ENCODE measurements at regions not wholly inside any gene's neighbourhood (a gene's known extent, or its start where the extent isn't known, plus 50 kb on each side); places are given as distances from the start of the nearest gene placed in this dataset.
A peak's percentile ranks its signal among the peaks of the same experiment; 100 is the strongest.

GRCh38 chr4:123661080-123661737 is 264.6 kb downstream of the SPRY1 start:
- TF ChIP-seq EZH2phosphoT487 (IDR thresholded peaks at IDR 0.05; ENCODE audit: borderline replicate concordance, low read depth, low read length): no peak
- TF ChIP-seq, protein P1, sequence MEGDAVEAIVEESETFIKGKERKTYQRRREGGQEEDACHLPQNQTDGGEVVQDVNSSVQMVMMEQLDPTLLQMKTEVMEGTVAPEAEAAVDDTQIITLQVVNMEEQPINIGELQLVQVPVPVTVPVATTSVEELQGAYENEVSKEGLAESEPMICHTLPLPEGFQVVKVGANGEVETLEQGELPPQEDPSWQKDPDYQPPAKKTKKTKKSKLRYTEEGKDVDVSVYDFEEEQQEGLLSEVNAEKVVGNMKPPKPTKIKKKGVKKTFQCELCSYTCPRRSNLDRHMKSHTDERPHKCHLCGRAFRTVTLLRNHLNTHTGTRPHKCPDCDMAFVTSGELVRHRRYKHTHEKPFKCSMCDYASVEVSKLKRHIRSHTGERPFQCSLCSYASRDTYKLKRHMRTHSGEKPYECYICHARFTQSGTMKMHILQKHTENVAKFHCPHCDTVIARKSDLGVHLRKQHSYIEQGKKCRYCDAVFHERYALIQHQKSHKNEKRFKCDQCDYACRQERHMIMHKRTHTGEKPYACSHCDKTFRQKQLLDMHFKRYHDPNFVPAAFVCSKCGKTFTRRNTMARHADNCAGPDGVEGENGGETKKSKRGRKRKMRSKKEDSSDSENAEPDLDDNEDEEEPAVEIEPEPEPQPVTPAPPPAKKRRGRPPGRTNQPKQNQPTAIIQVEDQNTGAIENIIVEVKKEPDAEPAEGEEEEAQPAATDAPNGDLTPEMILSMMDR (conservative IDR thresholded peaks at IDR 0.05; ENCODE audit: low read length): peak; percentile 85
- no peak overlapping the region for H3K4me2 ChIP-seq (ENCODE audit: low read length)
- CTCF ChIA-PET (ENCODE audit: unreplicated experiment): interaction anchor here (0.8 to 0.9 kb wide), 2 partner anchors 11 to 268 kb away, joined by 3 read pairs; no protein-coding TSS in a partner anchor
- no peaks in the 10 kb centered on the region for H3K36me3 ChIP-seq (ENCODE audit: insufficient read depth, low read length)
- no peaks in the 10 kb centered on the region for H3K79me2 ChIP-seq (ENCODE audit: insufficient read depth, low read depth, low read length)
- POLR2A ChIA-PET: interaction anchor here (0.5 to 2.1 kb wide), 6 partner anchors 16 to 592 kb away, joined by 3 to 8 read pairs (median 4); no protein-coding TSS in a partner anchor
- no peaks in the 10 kb centered on the region for H3K4me1 ChIP-seq (ENCODE audit: insufficient read depth, low read length, poor library complexity, severe bottlenecking)
- H3K27ac ChIP-seq (ENCODE audit: low read depth, low read length, poor library complexity, severe bottlenecking): no peak overlapping the region
- H4K20me1 ChIP-seq (ENCODE audit: insufficient read depth, low read length): no peaks in the 10 kb centered on the region
- 0 out of 2 replicates have a peak, but pooled peaks cover 4% of the 10 kb centered on the region for H3K9me3 ChIP-seq (ENCODE audit: low read length)
- no TSS peak for BruUV-seq (replicated peaks)
- peak; percentile 34 for DNase-seq (ENCODE audit: low spot score)
- intact Hi-C loops (cut with micrococcal nuclease; ENCODE audit: unreplicated experiment): loop anchor here (2.0 to 5.0 kb wide), 6 partner anchors 94 to 559 kb away; no protein-coding TSS in a partner anchor
- H3K4me3 ChIP-seq (ENCODE audit: low read depth, low read length, poor library complexity, severe bottlenecking): no peak overlapping the region
- no peaks in the 10 kb centered on the region for H3K9me2 ChIP-seq (ENCODE audit: insufficient read depth, low read length)
- no peak overlapping the region for H2AFZ ChIP-seq (ENCODE audit: low read length)

GRCh38 chr4:123662827-123663226 is 266.2 kb downstream of the SPRY1 start:
- H3K36me3 ChIP-seq (ENCODE audit: insufficient read depth, low read length): no peaks in the 10 kb centered on the region
- no peaks in the 10 kb centered on the region for H3K9me3 ChIP-seq (ENCODE audit: low read length)
- ChIA-PET CTCF (ENCODE audit: unreplicated experiment) (no interaction called here), POLR2A (interaction anchor here (0.6 to 0.7 kb wide), 2 partner anchors 619 to 1824 kb away, joined by 3 read pairs; no protein-coding TSS in a partner anchor)
- DNase-seq (ENCODE audit: low spot score): no peak
- no peaks in the 10 kb centered on the region for H3K79me2 ChIP-seq (ENCODE audit: insufficient read depth, low read depth, low read length)
- intact Hi-C loops (cut with micrococcal nuclease; ENCODE audit: unreplicated experiment): loop anchor here (5.0 kb wide), 2 partner anchors 96 to 561 kb away; no protein-coding TSS in a partner anchor
- no peaks in the 10 kb centered on the region for H3K9me2 ChIP-seq (ENCODE audit: insufficient read depth, low read length)
- H2AFZ ChIP-seq (ENCODE audit: low read length): no peak overlapping the region
- BruUV-seq (replicated peaks): no TSS peak
- TF ChIP-seq, protein P1 (conservative IDR thresholded peaks at IDR 0.05; ENCODE audit: low read length): no peak
- TF ChIP-seq EZH2phosphoT487 (IDR thresholded peaks at IDR 0.05; ENCODE audit: borderline replicate concordance, low read depth, low read length): no peak
- H3K4me2 ChIP-seq (ENCODE audit: low read length): no peak overlapping the region
- no peaks in the 10 kb centered on the region for H3K4me1 ChIP-seq (ENCODE audit: insufficient read depth, low read length, poor library complexity, severe bottlenecking)
- H3K27ac ChIP-seq (ENCODE audit: low read depth, low read length, poor library complexity, severe bottlenecking): no peak overlapping the region
- no peaks in the 10 kb centered on the region for H4K20me1 ChIP-seq (ENCODE audit: insufficient read depth, low read length)
- no peak overlapping the region for H3K4me3 ChIP-seq (ENCODE audit: low read depth, low read length, poor library complexity, severe bottlenecking)

DNA sequence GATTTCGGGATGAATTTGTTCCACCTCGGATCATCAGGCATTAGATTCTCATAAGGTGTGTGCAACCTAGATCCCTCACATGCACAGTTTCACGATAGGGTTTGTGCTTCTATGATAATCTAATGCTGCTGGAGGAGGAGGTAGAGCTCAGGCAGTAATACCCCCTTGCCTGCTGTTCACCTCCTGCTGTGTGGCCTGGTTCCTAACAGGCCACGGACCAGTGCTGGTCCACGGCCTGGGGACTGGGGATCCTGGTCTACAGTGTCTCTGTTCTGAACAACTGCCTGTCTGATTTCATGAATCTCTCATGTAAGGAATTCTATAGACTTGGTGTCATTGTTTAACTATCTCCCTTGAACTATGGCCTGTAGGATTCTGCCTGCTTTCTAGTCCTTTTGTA is 269.9 kb downstream of the SPRY1 start:
- DNase-seq (ENCODE audit: low spot score): no peak
- intact Hi-C loops (cut with micrococcal nuclease; ENCODE audit: unreplicated experiment): no loop called here
- Histone ChIP-seq H3K4me1 (ENCODE audit: insufficient read depth, low read length, poor library complexity, severe bottlenecking) (no peaks in the 10 kb centered on the region), H3K27ac (ENCODE audit: low read depth, low read length, poor library complexity, severe bottlenecking) (no peak overlapping the region), H3K4me3 (ENCODE audit: low read depth, low read length, poor library complexity, severe bottlenecking) (no peak overlapping the region), H3K36me3 (ENCODE audit: insufficient read depth, low read length) (no peaks in the 10 kb centered on the region), H3K79me2 (ENCODE audit: insufficient read depth, low read depth, low read length) (no peaks in the 10 kb centered on the region), H3K9me2 (ENCODE audit: insufficient read depth, low read length) (no peaks in the 10 kb centered on the region), H4K20me1 (ENCODE audit: insufficient read depth, low read length) (no peaks in the 10 kb centered on the region), H3K4me2 (ENCODE audit: low read length) (no peak overlapping the region), H2AFZ (ENCODE audit: low read length) (no peak overlapping the region), H3K9me3 (ENCODE audit: low read length) (no peaks in the 10 kb centered on the region)
- CTCF ChIA-PET (ENCODE audit: unreplicated experiment): no interaction called here
- TF ChIP-seq EZH2phosphoT487 (IDR thresholded peaks at IDR 0.05; ENCODE audit: borderline replicate concordance, low read depth, low read length): no peak
- TF ChIP-seq, protein P1 (conservative IDR thresholded peaks at IDR 0.05; ENCODE audit: low read length): no peak
- POLR2A ChIA-PET: no interaction called here
- no TSS peak for BruUV-seq (replicated peaks)

All from OCI-LY7 (cell line).